ENCODE measurements at regions not wholly inside any gene's neighbourhood (a gene's known extent, or its start where the extent isn't known, plus 50 kb on each side); places are given as distances from the start of the nearest gene placed in this dataset.
"Not testable (repeated sequence)": the region's sequence is repeated elsewhere in the genome, so short reads cannot be mapped to it uniquely, and the experiment has no call there.

GRCh38 chr1:73327180-73327793 is 870.7 kb downstream of the LRRIQ3 start:
- in situ Hi-C loops (cut with MboI; ENCODE audit: low sequenced_read_pairs): no loop called here

- in situ Hi-C loops (cut with MboI; ENCODE audit: low sequenced_read_pairs): no loop called here
These were observed 871.3 kb downstream of the LRRIQ3 start for GRCh38 chr1:73326663-73327062.

- in situ Hi-C loops (cut with MboI; ENCODE audit: low sequenced_read_pairs): no loop called here
These were observed 887.1 kb downstream of the LRRIQ3 start for GRCh38 chr1:73310797-73311381.

- in situ Hi-C loops (cut with MboI; ENCODE audit: low sequenced_read_pairs): no loop called here
These were observed 890.9 kb downstream of the LRRIQ3 start for GRCh38 chr1:73306899-73307555.

- in situ Hi-C loops (cut with MboI; ENCODE audit: low sequenced_read_pairs): no loop called here
These were observed 924.1 kb downstream of the LRRIQ3 start for GRCh38 chr1:73273886-73274285.

GRCh38 chr1:73245196-73245595 is 952.8 kb downstream of the LRRIQ3 start:
- in situ Hi-C loops (cut with MboI; ENCODE audit: low sequenced_read_pairs): not testable (repeated sequence)

GRCh38 chr1:73218995-73219546 is 936.7 kb upstream of the NEGR1 start:
- in situ Hi-C loops (cut with MboI; ENCODE audit: low sequenced_read_pairs): no loop called here

- in situ Hi-C loops (cut with MboI; ENCODE audit: low sequenced_read_pairs): no loop called here
These were observed 923.1 kb upstream of the NEGR1 start for GRCh38 chr1:73205294-73205973.

- in situ Hi-C loops (cut with MboI; ENCODE audit: low sequenced_read_pairs): no loop called here
These were observed 915.6 kb upstream of the NEGR1 start for GRCh38 chr1:73197972-73198371.

GRCh38 chr1:73194965-73195364 is 912.6 kb upstream of the NEGR1 start:
- in situ Hi-C loops (cut with MboI; ENCODE audit: low sequenced_read_pairs): no loop called here

GRCh38 chr1:73183581-73183980 is 901.2 kb upstream of the NEGR1 start:
- in situ Hi-C loops (cut with MboI; ENCODE audit: low sequenced_read_pairs): not testable (repeated sequence)

GRCh38 chr1:73181190-73181540 is 898.8 kb upstream of the NEGR1 start:
- in situ Hi-C loops (cut with MboI; ENCODE audit: low sequenced_read_pairs): no loop called here

- in situ Hi-C loops (cut with MboI; ENCODE audit: low sequenced_read_pairs): no loop called here
These were observed 898.3 kb upstream of the NEGR1 start for GRCh38 chr1:73180397-73181189.

- in situ Hi-C loops (cut with MboI; ENCODE audit: low sequenced_read_pairs): no loop called here
These were observed 894.6 kb upstream of the NEGR1 start for GRCh38 chr1:73176902-73177301.

- in situ Hi-C loops (cut with MboI; ENCODE audit: low sequenced_read_pairs): no loop called here
These were observed 884.8 kb upstream of the NEGR1 start for GRCh38 chr1:73167009-73167657.

GRCh38 chr1:73162564-73162963 is 880.2 kb upstream of the NEGR1 start:
- in situ Hi-C loops (cut with MboI; ENCODE audit: low sequenced_read_pairs): no loop called here

GRCh38 chr1:73161418-73161817 is 879.1 kb upstream of the NEGR1 start:
- in situ Hi-C loops (cut with MboI; ENCODE audit: low sequenced_read_pairs): no loop called here

GRCh38 chr1:73160759-73161158 is 878.4 kb upstream of the NEGR1 start:
- in situ Hi-C loops (cut with MboI; ENCODE audit: low sequenced_read_pairs): no loop called here

GRCh38 chr1:73144311-73144710 is 862.0 kb upstream of the NEGR1 start:
- in situ Hi-C loops (cut with MboI; ENCODE audit: low sequenced_read_pairs): no loop called here

- in situ Hi-C loops (cut with MboI; ENCODE audit: low sequenced_read_pairs): no loop called here
These were observed 854.6 kb upstream of the NEGR1 start for GRCh38 chr1:73136975-73137374.
